SH-SY5Y (cell line): ENCODE measurements at regions not wholly inside any gene's neighbourhood (a gene's known extent, or its start where the extent isn't known, plus 50 kb on each side); places are given as distances from the start of the nearest gene placed in this dataset.

Source experiments
- GATA2 ChIP-seq: IDR thresholded peaks from 2 replicates; pipeline ENCODE4 v1.6.1; 2011; ENCODE audit warnings: mild to moderate bottlenecking, low read depth, low read length
- GATA3 ChIP-seq: IDR thresholded peaks from 2 replicates; pipeline ENCODE4 v1.6.1; 2011; ENCODE audit warnings: low read depth, mild to moderate bottlenecking, low read length, moderate library complexity

- TF ChIP-seq GATA2: no peak
- TF ChIP-seq GATA3: no peak
Measured at GRCh38 chrX:109841869-109842579, 109.0 kb upstream of the ACSL4 start.
